ENCODE measurements at regions not wholly inside any gene's neighbourhood (a gene's known extent, or its start where the extent isn't known, plus 50 kb on each side); places are given as distances from the start of the nearest gene placed in this dataset.

DNA sequence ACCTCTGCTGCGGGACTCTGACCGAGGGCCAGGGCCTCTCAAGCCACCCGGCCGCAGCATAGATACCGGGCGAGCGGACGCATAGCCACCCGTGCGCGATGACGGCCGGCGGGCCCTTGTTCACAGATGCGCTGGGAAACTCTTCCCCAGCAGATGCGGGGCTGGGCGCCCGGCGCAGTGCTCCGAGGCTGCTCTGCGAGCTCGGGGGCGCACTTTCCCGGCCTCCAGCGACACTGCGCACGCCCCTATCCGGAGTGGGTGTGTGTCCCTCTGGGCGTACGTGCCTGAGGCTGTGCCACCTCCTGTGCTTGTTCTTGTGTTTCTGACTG lies 104.7 kb upstream of the E2F8 start:
- TF ChIP-seq, protein P1, sequence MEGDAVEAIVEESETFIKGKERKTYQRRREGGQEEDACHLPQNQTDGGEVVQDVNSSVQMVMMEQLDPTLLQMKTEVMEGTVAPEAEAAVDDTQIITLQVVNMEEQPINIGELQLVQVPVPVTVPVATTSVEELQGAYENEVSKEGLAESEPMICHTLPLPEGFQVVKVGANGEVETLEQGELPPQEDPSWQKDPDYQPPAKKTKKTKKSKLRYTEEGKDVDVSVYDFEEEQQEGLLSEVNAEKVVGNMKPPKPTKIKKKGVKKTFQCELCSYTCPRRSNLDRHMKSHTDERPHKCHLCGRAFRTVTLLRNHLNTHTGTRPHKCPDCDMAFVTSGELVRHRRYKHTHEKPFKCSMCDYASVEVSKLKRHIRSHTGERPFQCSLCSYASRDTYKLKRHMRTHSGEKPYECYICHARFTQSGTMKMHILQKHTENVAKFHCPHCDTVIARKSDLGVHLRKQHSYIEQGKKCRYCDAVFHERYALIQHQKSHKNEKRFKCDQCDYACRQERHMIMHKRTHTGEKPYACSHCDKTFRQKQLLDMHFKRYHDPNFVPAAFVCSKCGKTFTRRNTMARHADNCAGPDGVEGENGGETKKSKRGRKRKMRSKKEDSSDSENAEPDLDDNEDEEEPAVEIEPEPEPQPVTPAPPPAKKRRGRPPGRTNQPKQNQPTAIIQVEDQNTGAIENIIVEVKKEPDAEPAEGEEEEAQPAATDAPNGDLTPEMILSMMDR (IDR thresholded peaks at IDR 0.05; ENCODE audit: insufficient read depth, low read length) = no peak
- TF ChIP-seq SPI1 (IDR thresholded peaks at IDR 0.05; ENCODE audit: borderline replicate concordance, low read depth) = no peak
- TF ChIP-seq, protein P2, sequence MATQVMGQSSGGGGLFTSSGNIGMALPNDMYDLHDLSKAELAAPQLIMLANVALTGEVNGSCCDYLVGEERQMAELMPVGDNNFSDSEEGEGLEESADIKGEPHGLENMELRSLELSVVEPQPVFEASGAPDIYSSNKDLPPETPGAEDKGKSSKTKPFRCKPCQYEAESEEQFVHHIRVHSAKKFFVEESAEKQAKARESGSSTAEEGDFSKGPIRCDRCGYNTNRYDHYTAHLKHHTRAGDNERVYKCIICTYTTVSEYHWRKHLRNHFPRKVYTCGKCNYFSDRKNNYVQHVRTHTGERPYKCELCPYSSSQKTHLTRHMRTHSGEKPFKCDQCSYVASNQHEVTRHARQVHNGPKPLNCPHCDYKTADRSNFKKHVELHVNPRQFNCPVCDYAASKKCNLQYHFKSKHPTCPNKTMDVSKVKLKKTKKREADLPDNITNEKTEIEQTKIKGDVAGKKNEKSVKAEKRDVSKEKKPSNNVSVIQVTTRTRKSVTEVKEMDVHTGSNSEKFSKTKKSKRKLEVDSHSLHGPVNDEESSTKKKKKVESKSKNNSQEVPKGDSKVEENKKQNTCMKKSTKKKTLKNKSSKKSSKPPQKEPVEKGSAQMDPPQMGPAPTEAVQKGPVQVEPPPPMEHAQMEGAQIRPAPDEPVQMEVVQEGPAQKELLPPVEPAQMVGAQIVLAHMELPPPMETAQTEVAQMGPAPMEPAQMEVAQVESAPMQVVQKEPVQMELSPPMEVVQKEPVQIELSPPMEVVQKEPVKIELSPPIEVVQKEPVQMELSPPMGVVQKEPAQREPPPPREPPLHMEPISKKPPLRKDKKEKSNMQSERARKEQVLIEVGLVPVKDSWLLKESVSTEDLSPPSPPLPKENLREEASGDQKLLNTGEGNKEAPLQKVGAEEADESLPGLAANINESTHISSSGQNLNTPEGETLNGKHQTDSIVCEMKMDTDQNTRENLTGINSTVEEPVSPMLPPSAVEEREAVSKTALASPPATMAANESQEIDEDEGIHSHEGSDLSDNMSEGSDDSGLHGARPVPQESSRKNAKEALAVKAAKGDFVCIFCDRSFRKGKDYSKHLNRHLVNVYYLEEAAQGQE (IDR thresholded peaks at IDR 0.05; ENCODE audit: insufficient replicate concordance, low read depth) = no peak
- TF ChIP-seq POLR2AphosphoS5 (IDR thresholded peaks at IDR 0.05; ENCODE audit: low read depth) = no peak
- no peak for TF ChIP-seq GABPA (IDR thresholded peaks at IDR 0.05; ENCODE audit: low read depth)

Data from HL-60 (cell line).